Stimulated activated naive CD8-positive, alpha-beta T cell treated with anti-CD3 and anti-CD28 coated beads, Interleukin-15, Interleukin-2, amounts not matched to agents 100 U/mL and 50 U/mL, for 24 hours (primary cell): ENCODE measurements at regions not wholly inside any gene's neighbourhood (a gene's known extent, or its start where the extent isn't known, plus 50 kb on each side); places are given as distances from the start of the nearest gene placed in this dataset.

Experiments
- ATAC-seq: fragments of 150-1000 bp; cut with Tn5 transposase; one replicate; pipeline ENCODE4 v1.10.0; 2021
- DNase-seq: peaks from one replicate; pipeline ENCODE4 v3.0.0; 2021

DNA sequence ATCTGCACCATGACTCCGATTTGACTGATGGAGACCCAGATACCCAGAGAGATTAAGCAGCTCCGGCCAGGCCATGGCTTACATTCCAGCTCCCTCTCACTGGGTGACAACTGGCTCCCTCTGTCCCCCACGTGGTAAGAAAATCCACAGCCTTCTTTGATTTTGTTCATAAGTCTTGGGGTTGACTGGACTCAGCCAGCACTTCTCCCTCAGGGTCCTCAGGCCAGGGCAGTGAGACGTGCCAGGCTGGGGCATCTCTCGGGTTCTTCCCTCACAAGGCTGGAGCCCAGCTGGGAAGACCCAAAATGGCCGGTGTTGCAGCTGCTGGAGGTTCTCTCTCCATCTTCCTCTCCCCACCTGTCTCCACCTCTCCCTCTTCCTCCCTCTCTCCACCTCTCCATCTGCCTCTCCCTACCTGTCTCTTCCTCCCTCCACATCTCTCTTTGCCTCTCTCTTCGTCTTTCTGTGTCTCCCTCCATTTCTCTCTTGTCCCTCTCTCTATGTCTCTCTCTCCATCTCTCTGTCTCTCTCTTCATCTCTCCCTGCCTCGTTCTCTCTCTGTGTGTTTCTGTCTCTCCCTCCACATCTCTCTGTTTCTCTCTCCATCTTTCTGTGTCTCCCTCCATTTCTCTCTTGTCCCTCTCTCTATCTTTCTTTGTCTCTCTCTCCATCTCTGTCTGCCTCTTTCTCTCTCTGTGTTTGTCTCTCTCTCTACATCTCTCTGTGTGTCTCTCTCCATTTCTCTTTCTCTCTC lies 105.3 kb downstream of the FOXL1 start:
- DNase-seq: no peak
- ATAC-seq: no peak

DNA sequence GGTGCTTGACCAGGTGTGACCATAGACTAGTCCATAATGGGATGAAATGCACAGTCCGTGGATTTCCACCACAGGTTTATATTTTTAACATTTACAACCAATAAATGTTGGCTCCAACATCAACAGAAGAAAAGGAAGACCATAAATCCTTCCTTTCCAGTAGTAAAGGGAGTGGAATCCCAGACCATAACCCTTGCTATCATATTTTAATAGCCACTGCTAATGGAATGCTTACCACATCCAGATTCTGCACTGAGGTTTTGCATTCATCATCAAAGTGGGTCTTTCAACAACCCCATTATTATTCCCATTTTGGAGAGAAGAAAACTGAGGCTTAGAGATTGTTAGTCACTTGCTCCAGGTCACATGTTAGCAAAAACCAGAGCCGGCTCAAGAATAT lies 106.7 kb downstream of the FOXL1 start:
- ATAC-seq (no peak), DNase-seq (no peak)

DNA sequence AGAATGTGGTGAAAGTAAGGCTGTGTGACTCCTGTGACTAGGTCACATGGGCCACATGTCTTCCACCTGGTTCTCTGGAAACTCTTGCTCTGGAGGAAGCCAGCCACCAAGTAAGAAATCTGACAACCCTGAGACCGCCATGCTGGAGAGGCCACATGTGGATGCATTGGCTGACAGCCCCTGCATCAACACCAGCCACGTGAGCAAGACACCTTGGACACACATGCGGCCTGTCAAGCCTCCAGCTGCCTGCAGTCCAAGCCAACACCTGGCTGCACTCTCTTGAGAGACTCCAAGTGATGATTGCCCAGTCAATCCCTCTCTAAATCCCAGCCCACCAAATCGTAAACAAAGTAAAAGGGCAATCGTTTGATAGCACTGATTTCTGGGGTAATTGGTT lies 112.6 kb downstream of the FOXL1 start:
- DNase-seq: no peak
- no peak for ATAC-seq

DNA sequence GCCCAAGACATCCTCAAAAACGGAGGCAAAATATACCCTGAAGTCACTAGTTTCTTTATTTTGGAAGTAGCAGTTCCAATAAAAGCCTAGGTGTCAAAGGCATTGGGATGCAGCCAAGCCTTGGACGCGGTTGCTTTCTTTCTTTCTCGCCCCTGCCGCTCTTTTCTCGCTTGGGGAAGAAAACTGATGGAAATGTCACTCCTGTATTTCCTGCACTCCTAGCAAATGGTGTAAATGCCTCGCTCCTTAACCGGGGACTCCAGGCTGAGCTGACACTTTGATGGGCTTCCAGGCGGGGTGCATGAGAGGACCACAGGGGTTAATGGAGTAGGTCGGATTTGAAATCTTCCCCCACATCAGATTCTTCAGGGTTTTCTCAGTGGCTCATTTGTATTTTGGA lies 114.1 kb downstream of the FOXL1 start:
- DNase-seq: no peak
- ATAC-seq: no peak

DNA sequence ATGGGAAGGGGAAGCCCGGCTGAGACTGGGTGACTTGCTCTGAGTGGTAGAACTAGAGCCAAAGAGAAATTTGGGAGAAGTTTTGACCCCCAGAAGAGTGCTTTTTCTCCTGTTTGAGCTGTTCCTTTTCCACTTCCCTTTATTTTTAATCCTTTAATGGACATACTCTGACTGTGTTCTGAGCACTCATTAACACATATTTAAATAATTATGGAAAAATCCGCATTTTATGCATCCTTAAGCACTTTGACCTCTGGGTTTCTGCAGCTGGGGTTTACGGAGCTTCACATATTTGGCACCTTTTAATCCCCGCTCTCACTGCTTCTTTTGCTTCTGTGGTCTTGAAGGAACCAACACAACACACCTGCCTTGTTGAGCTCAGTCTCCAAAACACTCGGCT lies 114.7 kb downstream of the FOXL1 start:
- DNase-seq: no peak
- ATAC-seq: no peak

DNA sequence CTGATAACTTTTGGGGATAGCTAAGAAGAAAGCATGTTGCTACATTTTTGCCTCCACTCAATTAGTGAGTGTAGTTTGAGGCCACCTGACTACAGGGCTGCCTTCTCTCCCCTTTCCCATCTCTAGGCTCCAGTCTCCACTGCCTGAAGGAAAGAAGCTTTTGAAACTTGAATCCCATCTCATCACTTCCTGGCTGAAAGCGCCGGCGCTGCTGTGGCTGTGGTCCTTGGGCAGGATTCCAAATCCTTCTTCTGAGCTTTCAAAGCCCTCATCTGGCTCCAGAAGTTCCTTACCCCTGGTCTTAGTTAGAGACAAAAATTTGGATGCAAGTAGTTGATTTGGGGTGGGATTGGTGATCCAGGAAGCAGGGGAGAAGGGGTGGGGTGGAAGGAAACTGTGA lies 119.4 kb downstream of the FOXL1 start:
- ATAC-seq: no peak
- no peak for DNase-seq

DNA sequence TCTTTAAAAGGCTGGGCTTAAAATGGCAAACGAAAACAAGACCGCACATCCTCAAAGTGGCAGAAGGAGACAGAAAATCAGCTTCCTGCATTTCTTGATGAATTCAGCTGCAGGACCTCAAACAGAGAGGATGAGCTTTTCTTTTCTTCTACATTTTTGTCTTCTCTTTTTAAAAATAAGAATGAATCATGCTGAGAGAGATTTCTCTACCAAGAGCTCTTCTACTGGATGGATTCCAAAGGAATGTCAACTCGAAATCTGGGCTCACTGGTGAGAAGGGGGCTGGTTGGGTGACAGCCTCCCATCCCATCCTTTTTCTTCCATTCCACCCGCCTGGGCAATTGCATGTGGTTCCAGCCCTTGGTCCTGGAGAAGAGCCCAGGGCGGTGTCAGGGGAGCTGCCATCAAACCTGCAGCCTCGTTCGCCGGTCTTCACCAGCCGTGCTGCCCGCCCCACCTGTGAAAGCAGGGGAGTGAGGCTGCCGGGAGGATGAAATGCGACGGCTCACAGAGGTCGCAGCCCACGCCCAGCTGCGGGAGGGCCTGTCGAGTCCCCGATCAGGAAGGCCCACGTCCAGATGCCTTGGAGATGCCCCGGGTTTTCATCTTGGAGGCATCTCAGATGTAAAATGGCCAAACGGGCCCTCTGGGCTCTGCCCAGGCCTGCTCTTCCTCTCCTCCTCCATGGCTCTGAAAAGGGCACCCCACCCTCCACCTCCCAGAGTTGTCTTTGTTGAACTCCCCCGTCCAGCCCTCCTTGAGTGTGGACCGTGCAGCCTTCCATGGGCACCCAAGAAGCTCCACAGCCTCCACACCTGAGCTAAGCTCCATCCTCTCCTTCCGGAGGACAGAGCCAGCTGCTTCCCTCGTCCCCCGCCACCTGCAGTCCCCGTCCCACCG lies 121.9 kb downstream of the FOXL1 start:
- no peak for ATAC-seq
- DNase-seq: no peak

DNA sequence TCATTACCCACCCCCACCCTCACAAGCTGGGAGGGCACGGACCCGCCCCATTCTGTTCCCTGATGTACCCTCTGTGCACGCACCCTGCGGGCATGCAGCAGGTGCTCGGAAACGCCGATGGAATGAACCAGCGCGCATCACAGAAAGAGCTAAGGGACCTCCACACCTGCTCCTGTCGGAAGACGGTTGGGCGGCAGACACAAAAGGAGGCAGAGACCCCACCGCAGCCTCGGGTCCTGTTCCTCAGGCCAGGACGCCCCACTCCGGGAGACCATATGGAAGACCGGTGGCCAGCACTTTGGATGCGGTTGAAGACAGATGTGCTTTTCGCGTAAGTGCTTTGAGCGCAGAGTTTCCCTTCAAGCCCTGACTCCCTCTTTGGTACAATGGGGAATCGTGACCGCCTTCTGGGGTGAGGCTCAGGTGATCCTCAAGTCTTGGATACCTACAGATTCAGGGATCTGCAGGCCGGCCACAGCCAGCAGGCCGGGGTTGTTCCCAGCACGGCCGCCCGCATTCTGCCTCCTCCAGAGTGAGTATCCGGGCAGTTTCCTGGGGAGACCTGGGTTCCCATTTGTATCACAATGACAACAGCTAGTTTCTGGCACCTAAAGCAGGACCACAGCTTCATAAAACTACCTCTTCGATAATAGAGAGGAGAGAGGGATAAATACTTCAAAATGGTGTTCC lies 123.1 kb downstream of the FOXL1 start:
- ATAC-seq (no peak), DNase-seq (no peak)

DNA sequence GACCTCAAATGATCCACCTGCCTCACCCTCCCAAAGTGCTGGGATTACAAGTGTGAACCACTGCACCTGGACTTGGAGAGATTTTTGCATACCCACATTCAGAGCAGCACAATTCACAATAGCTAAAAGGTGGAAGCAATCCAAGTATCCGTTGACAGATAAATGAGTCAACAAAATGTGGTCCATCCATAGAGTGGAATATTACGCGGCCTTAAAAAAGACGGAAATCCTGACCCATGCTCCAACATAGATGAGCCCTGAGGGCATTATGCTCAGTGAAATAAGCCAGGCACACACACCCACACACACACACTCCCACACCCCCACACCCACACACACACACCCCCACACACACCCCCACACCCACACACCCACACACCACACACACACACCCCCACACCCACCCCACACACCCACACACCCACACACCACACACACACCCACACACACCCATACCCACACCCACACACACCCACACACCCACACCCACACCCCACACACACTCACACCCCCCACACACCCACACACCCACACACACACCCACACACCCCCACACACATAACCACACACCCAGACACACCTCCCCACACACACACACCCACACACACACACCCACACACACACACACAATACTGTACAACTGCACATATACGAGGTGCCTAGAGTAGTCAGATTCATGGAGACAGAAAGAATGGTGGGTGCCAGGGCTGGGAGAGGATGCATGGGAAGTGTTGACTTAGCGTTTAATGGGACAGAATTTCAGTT lies 124.7 kb downstream of the FOXL1 start:
- no peak for ATAC-seq
- DNase-seq: no peak

DNA sequence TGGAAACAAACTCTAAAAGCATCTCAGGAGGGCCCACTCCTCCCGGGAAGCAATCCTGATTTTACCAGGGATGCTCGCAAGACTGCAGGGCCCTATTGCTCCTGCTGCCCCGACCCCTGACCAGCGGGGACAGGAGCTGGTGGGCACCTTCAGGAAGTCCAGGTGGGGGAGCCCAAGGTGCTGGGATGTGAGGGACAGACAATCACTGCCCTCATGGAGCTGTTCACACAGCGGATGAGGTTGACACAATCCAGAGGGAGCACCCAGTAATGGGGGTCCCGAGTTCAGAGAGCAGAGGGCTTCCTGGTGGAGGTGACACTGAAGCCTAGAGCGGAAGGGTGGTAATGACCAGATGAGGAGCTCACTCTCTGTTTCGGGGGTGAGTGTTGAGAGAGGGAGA lies 126.2 kb downstream of the FOXL1 start:
- DNase-seq (no peak), ATAC-seq (no peak)

DNA sequence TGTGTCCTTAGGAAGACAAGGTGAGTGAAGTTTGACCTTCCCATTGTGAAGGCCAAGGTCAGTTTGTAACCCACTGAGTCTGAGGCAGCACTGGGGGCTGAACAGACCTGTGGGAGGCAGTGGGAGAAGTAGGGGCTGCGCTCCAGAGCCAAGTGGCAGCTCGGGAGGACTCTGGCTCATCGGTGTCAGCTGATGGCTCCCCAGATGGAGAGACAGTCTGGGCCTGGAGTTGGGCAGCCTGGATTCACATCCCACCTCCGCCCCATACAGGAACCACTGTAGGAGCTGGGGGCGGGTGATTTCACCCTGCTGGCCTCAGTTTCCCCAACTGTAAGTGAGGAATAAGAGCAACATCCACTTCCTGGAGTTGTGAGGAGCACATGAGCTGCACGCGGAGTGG lies 128.4 kb downstream of the FOXL1 start:
- no peak for DNase-seq
- ATAC-seq: no peak

DNA sequence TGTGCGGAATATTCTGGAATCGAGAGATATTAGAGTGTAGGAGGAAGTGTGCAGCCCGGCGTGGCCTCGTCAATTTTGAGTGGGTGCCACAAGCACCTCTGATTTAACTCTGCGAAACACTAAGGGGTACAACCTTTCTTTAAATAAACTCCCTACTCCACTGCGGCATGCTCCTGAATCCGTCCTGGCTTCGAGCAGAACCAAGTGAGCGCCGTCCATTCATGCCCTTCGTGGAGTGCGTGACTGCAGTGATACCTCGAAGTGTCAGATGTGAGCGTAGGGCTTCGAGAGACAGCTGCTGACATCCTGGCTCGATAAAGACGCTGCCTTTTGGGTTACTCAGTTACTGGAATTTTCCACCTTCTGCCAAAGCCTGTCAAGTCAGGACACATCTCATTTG lies 128.8 kb downstream of the FOXL1 start:
- ATAC-seq (no peak), DNase-seq (no peak)

DNA sequence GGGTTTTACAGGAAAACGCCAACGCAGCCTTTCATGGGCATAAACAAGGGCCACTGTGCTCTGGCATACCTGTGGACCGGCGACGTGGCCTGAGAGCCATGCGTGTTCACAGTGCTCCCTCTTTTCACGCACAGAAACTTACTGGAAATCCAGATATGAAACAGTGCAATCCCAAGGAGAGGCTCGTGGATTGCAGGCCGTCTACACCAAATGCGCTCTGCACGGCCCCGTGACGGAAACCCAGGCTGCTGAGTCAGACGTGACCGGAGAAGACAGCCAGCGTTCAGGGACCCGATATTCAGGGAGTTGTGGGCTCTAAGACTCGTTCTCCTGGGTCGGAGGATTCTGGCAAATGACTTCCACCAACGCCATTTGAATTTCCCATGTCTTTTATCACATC lies 129.2 kb downstream of the FOXL1 start:
- DNase-seq (no peak), ATAC-seq (no peak)

DNA sequence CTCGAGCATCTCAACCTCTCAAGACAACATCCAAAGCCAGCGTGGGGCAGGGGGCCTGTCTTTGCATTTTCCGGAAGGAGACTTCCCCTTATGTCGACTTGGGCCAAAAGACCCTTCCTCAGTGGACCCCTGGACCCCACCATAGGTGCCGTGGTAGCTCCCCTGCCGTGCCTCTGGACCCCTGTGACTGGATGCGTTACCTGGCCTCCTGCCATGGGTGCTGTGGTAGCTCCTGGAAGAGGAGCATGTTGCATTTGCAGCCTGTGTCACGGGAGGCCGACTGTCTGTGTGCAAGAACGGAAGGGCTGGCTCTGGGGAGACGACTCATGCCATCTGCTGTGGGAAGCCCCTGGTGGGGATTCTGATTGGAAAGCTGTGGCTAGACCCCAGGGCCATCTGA lies 130.1 kb downstream of the FOXL1 start:
- ATAC-seq (no peak), DNase-seq (no peak)

DNA sequence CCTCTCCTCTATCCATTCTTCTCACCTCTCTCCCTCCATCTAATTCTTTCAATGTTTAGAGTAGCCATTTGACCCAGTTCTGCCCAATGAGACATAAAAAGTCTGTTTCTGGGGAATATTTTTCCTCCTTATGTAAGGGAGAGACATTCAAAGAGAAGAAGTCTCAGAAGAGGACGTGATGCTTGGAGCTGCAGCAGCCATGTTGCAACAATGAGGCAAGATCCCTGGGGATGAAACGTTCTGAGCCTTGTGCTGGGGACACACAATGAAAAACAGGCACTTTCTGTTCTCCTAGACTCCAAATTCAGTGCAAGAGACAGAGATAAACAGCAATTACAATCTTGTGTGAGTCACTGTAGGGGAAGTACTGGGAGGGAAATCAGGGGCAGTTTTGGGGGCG lies 130.8 kb downstream of the FOXL1 start:
- ATAC-seq: no peak
- DNase-seq: no peak

DNA sequence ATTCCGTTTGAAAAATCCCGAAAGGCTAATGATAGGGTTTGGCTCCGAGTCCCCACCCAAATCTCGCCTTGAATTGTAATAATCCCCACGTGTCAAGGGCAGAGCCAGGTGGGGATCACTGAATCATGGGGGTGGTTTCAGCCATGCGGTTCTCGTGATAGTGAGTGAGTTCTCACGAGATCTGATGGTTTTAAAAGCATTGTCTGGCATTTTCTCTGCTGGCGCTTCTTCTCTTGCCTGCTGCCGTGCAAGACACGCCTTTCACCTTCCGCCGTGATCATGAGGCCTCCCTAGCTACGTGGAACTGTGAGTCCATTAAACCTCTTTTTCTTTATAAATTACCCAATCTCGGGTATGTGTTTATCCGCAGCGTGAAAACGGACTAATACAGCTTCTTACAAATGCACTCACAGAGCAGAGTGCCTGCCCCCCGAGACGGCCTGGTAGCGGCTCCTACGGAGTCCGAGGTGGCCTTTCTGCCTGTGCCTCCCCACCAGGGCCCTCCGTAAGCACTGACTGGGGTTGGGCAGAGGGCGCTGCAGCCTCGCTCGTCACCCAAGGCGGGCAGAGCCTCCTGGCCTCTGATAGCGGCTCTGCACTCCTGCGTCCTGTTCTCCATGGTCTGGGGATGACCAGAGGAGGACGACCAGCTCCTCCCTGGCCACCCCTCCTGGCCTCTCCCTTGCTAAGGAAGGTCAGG lies 131.7 kb downstream of the FOXL1 start:
- DNase-seq: no peak
- ATAC-seq: no peak

DNA sequence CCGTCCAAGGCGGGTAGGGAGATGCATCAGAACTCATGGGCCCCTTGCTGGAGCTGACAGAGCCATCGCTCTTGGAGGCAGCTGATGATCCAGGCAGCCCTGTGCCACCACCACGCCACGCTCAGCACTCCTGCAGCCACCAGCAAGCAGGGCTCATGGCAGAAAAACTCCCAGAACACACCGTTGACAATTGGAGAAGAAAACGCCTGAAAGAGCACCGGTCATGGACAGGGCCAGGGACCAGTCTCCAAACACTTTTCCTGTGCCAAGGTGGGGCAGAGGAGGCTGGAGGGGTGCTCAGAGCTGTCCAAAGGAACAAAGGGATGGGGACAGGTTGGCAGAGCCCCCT lies 132.2 kb downstream of the FOXL1 start:
- DNase-seq: no peak
- ATAC-seq: no peak

DNA sequence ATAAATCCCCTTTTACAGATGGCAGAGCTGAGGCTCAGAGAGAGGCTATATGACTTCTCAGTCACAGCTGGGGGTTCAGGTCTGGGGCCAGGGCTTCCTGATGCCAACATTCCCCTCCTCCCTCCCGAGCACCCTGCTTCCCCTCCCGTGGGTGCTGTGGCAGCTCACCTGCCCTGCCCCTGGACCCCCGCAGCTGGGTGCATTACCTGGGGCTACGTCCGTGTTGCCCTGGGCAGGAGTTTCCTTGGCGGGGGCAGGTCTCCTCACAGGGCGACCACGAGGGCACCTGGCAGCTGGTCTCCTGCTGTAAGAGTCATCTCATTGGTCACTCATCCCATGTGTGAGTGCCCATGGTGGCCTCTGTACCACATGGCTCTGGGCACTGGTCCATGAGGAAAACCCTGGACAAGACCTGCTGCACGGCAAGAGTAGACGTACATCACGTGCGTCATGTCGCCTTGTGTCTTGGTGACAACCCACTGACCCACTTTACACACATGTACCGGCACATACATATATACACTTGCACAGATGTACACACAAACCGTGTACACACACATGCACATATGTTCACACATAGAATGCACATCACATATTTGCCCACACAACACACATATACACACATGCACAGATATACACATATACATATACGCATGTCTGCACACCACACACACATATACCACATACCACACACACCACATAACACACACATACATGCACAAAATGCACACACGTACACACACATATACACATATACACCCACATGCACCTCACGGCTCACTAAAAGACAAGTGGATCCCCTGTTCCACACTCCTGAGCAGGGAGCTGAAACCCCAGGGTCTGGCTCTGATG lies 134.0 kb downstream of the FOXL1 start:
- no peak for DNase-seq

DNA sequence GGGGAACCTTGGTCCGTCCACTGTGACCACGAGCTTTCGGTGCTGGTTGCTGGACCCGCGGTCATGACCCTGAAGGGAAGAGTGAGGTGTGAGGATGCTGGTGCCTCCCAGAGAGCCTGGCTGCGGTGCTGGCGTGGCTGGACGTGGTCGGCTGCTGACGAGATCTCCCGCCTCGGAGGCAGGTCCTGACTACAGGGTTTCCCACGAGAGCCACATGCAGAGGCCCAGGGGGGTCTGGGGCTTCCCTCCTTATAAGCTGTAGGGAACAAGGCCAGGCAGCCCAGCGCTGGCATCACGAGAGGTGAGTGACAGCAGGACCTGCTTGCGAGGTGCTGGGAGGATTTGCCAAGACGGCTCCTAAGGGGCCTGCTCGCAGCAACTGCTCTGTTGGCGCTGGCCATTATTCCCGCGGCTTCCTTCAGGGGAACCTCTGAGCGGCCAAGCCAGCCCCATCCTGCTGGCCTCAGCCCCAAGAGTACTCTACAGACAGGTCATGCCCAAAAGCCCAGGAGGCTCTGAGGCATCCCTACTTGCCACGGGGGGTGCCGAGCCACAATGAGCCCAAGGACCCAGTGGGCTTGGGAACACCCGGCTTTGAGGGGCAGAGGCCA lies 134.8 kb downstream of the FOXL1 start:
- DNase-seq: no peak
- ATAC-seq: no peak

More for the DNA sequence above, 134.0 kb downstream of the FOXL1 start:
- ATAC-seq: no peak

DNA sequence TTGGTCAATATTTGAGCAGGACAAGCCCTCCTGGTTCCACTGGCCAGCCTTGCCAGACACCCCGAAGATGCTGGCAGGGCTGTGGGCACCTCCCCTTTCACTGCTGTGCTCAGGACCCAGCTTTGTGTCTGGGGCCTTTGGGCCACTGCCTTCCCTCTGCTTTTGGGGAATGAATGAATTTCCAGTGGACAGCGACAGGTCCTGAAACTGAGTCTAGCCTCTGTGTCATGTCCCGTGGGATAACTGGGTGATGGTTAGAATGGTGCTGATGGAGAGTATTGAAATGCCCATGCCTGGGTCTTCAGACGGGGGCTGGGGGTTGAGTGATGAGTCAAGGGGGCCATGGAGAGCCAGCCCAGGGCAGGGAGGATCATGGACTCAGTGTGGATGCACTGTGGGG lies 135.8 kb downstream of the FOXL1 start:
- DNase-seq (no peak), ATAC-seq (no peak)
